OCI-M1 (cell line): ENCODE measurements at regions not wholly inside any gene's neighbourhood (a gene's known extent, or its start where the extent isn't known, plus 50 kb on each side); places are given as distances from the start of the nearest gene placed in this dataset.

Experiments
- DNase-seq: peaks from one replicate; lab custom pipeline; 2025; lab: John Stamatoyannopoulos, UW

DNA sequence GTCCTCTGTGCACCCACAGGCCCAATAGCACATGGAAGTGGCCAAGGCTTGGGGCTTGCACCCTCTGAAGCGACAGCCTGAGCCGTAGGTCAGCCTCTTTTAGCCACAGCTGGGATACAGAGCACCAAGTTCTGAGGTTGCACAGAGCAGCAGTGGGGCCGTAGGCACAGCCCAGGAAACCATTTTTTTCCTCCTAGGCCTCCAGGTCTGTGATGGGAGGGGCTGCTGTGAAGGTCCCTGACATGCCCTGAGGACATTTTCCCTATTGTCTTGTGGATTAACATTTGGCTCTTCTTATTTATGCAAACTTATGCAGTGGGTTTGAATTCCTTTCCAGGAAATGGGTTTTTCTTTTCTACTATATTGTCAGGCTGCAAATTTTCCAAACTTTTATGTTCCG, 878.7 kb upstream of the MAN1A1 start:
- DNase-seq = no peak

- no peak for DNase-seq
Measured at GRCh38 chr6:120219339-120219738, 869.8 kb upstream of the MAN1A1 start.

GRCh38 chr6:120214088-120214499, 864.5 kb upstream of the MAN1A1 start:
- no peak for DNase-seq

DNA sequence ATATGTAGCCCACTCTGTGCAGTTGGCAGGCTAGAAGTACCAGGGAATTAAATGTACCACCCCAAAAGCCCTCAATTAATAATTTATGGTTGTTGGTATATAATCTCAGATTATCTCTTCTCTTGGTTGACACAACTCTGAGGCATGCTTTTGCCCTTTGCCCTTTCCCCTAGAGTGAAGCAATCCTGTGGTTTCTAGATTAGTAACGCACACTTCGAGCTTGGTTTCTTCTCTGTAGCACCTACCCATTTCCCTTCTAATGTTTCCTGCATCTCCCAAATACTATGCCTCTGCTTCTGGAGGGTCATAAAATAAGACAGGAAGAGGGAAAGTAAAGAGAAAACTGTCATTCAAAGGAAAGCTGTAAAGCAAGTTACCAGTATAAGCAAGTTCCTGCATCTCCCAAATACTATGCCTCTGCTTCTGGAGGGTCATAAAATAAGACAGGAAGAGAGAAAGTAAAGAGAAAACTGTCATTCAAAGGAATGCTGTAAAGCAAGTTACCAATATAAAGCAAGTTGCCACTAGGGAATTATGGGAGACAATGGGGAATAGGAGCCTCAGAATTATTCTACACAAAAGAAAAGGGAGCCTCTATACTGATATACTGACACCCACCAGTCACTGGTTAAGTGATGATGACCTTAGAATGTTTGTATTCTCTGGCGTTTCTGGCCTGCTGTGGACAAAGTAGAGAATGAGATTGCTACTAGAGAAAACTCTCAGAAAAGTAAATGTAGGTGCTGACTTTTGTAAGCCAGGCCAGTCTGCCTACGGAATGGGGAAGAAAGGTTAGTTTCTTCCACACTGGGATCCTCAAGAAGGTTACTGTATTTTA, 862.6 kb upstream of the MAN1A1 start:
- DNase-seq = peak; percentile 71

DNA sequence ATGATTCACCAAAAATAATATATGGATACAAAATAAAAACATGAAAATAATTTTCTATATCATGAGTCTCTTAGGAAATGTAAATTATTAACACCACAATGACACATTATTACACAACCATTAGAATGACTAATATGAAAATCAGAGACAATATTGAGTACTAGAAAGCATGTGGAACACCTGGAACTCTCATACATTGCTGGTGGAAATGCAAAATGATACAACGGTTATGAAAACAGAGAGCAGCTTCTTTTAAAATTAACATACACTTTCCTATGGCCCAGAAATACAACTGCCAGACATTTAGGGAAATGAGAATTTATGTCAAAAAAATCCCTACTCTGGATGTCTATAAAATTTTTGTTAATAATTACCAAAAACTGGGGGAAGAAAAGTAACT, 853.3 kb upstream of the MAN1A1 start:
- DNase-seq = no peak

GRCh38 chr6:120200853-120201252, 851.3 kb upstream of the MAN1A1 start:
- no peak for DNase-seq

DNA sequence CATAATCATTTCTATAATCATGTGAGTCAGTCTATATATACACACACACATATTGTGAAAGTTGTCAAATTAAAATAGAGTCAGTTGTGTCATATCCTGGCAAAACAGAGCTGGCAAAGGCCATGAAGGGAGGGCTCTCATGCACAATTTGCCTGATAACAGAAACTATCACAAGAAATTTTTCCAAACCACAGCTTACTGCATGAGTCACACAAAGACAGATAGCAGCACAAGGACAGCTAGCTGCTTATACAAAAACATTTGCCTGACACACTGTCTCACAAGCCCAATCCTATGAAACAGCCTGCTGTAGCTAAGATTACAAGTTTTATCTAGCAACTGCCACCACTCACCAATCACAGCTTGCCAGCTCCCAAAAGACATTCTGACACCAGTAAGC, 848.5 kb upstream of the MAN1A1 start:
- DNase-seq = peak; percentile 95

DNA sequence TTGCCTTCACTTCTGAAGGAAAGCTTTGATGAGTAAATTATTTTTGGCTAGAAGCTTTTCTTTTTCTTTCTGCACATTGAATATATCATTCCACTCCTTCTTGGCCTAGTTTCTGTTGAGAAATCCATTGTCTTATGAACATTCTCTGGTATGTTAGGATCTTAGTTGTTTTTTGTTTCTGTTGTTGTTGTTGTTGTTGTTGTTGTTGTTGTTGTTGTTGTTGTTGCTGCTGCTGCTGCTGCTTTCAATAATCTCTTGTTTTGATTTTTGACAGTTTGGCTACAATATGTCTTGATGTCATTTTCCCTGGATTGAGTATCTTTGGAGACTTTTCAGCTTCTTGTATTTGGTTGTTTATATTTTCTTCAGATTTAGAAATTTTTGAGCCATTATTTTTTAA, 836.5 kb upstream of the MAN1A1 start:
- no peak for DNase-seq

GRCh38 chr6:120173250-120173649, 823.7 kb upstream of the MAN1A1 start:
- DNase-seq = no peak

DNA sequence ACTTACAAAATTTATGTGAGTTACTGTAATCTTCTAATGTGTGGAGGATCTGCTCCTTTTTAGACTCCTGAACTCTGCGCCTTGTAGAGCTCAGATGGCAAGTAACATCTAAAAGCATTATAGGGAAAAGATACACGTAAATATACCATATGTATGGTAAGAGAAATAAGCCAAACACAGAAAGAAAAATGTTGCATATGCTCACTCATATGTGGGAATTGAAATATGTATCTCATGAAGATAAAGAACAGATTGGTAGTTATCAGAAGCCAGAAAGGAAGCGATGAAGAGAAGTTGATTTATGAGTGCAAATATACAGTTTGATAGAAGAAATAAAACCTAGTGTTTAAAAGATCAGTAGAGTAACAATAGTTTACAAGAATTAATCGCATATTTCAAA, 815.0 kb upstream of the MAN1A1 start:
- DNase-seq = no peak

- no peak for DNase-seq
Measured at GRCh38 chr6:120157873-120158272, 808.3 kb upstream of the MAN1A1 start.

- DNase-seq = no peak
Measured at GRCh38 chr6:120147071-120147871, 797.7 kb upstream of the MAN1A1 start.

DNA sequence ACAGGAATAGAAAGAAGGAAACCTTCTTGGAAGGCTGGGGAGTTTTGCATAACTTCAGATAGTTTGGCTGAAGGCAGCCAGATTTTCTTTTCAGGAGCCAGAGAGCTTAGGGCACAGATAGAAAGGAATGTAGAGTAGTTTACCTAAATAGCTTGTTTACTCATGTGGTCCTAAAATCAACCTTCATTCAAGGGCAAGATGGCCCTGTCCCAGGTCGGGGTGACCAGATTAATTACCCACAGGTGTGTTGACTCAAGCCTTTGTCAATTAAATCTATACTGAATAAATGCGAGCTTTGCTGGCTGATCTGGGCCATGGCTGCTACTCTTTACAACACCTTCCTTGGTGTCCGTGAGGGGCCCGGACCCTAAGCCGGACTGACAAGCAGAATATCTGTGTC, 792.0 kb upstream of the MAN1A1 start:
- DNase-seq = no peak

- DNase-seq = no peak
Measured at GRCh38 chr6:120137492-120137891, 787.9 kb upstream of the MAN1A1 start.

GRCh38 chr6:120129228-120129627, 779.7 kb upstream of the MAN1A1 start:
- DNase-seq = no peak

DNA sequence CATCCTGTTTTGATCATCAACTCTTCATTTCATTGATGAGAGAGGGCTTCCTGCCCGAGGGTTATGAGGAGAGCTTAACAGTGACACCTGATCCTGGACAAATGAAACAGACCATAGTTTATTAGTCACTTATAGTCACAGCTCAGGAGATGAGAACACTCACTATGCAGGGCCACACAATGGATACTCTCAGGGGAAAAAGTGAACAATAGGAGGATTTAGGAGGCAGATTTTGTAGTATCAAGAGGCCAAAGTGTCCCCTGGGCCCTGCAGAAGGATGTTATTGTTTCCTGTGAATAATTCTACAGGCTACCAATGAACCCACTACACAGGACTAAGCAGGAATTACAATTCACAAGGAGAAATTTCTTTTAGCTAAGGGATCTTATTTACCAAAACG, 772.8 kb upstream of the MAN1A1 start:
- no peak for DNase-seq

DNA sequence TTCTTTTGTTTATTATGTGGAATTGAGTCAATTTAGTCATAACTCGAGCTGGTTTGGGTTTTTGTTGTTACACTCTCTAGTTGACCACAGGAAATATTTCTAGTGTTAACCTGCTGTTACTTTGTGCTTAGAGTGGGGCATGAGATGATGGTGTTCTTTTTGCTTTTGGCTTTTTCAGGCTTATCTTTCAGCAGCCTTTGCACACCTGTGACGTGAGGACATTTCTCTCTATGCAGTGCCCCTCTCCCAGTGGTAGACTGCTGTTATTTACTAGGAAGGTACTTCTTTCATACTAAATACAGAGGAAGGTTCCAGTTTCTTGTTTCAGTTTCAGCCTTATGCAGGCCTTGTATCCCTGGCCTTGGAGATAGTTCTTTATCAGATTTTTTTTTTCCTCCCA, 766.8 kb upstream of the MAN1A1 start:
- peak; percentile 43 for DNase-seq

DNA sequence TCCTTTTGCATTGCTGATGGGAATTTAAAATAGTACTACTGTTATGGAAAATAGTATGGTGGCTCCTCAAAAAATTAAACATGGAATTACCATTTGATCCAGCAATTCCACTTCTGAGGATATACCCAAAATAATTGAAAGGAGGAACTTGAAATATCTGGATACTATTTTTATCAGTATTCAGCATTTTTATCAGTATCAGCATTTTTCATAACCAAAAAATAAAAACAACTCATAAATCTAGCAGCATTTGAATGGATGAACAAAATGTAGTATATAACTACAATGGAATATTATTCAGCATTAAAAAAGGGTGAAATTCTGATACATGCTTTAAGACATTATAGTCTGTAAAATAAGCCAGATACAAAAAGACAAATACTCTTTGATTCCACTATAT, 763.4 kb upstream of the MAN1A1 start:
- no peak for DNase-seq

- peak; percentile 74 for DNase-seq
Measured at GRCh38 chr6:120111001-120111400, 761.4 kb upstream of the MAN1A1 start.

GRCh38 chr6:120108061-120108795, 758.7 kb upstream of the MAN1A1 start:
- DNase-seq = no peak

GRCh38 chr6:120103618-120104017, 754.1 kb upstream of the MAN1A1 start:
- peak; percentile 82 for DNase-seq

GRCh38 chr6:120096696-120097260, 747.2 kb upstream of the MAN1A1 start:
- DNase-seq = no peak
